Upper lobe of left lung (tissue), 6 donors: ENCODE measurements at regions not wholly inside any gene's neighbourhood (a gene's known extent, or its start where the extent isn't known, plus 50 kb on each side); places are given as distances from the start of the nearest gene placed in this dataset.

Source experiments
- ATAC-seq, 2 donors: fragments of 200-7000 bp; cut with Tn5 transposase; one replicate each; pipeline ENCODE4 v1.9.1; 2022; ENCODE audit warnings: mild to moderate bottlenecking in 2 of 2, moderate library complexity in 2 of 2; ENCODE audit not compliant: low FRiP score in 2 of 2
- DNase-seq, 2 donors: peaks; one replicate each; pipeline ENCODE4 v3.0.0-alpha.2; 2019 to 2020
- H3K27ac ChIP-seq, 4 donors: fragments of 200-600 bp; sonication (generic); one replicate each; pipeline ENCODE4 v1.5.1; 2016 to 2019
- H3K27me3 ChIP-seq, 4 donors: fragments of 200-600 bp; sonication (generic); one replicate each; pipeline ENCODE4 v1.5.1; 2017 to 2019
- H3K36me3 ChIP-seq, 4 donors: fragments of 200-600 bp; sonication (generic); one replicate each; pipeline ENCODE4 v1.5.1; 2016 to 2019
- H3K4me1 ChIP-seq, 4 donors: fragments of 200-600 bp; sonication (generic); one replicate each; pipeline ENCODE4 v1.5.1; 2018 to 2019
- H3K4me3 ChIP-seq, 4 donors: fragments of 200-600 bp; sonication (generic); one replicate each; pipeline ENCODE4 v1.5.1; 2017 to 2019; ENCODE audit warnings: mild to moderate bottlenecking in 2 of 4, moderate library complexity in 1 of 4
- H3K9me3 ChIP-seq, 4 donors: fragments of 200-600 bp; sonication (generic); one replicate each; pipeline ENCODE4 v1.5.1; 2018 to 2019
- CTCF ChIP-seq, 6 experiments: fragments of 450-650 bp in 4 of 6; fragments of 200-600 bp in 2 of 6; sonication (generic) in 2 of 6; IDR thresholded peaks; one replicate each; pipeline ENCODE4 v1.5.1; 2016 to 2019; ENCODE audit warnings: antibody characterized with exemption in 6 of 6
- EP300 ChIP-seq, 4 donors: sonication (generic); formaldehyde crosslinking; IDR thresholded peaks; one replicate each; pipeline ENCODE4 v1.5.1; 2017; ENCODE audit warnings: antibody characterized with exemption in 4 of 4, control low read depth in 2 of 4
- POLR2A ChIP-seq, 4 donors: fragments of 450-650 bp; IDR thresholded peaks; one replicate each; pipeline ENCODE4 v1.5.1; 2016 to 2017; ENCODE audit warnings: antibody characterized with exemption in 4 of 4, mild to moderate bottlenecking in 2 of 4
- POLR2AphosphoS5 ChIP-seq, 2 donors: sonication (generic); formaldehyde crosslinking; IDR thresholded peaks; one replicate each; pipeline ENCODE4 v1.5.1; 2017; ENCODE audit warnings: antibody characterized with exemption in 2 of 2
- WGBS, 2 donors: methylation state at CpG; one replicate each; pipeline ENCODE4 v1.1.5; 2017 to 2018; 5-methylcytosine and 5-hydroxymethylcytosine counted together
- donor health status: DM: no; HTN: no; CAD: no; lungs with moderate emphysema.
- donor health status: DM: no; HTN: yes; CAD: no; lungs with severe emphysema.

GRCh38 chr1:232110281-232111090 is 483.9 kb downstream of the DISC1 start:
- DNase-seq (no peak), ATAC-seq (peak in 1 of 2 donors; percentile 46)
- no peaks in the 10 kb centered on the region for H3K4me1 ChIP-seq
- no peak overlapping the region for H3K4me3 ChIP-seq
- no peaks in the 10 kb centered on the region for H3K27me3 ChIP-seq
- no peaks in the 10 kb centered on the region for H3K9me3 ChIP-seq
- H3K36me3 ChIP-seq, result no peaks in the 10 kb centered on the region
- H3K27ac ChIP-seq, result no peak overlapping the region
- TF ChIP-seq CTCF (IDR thresholded peaks at IDR 0.05), result no peak
- TF ChIP-seq POLR2AphosphoS5 (IDR thresholded peaks at IDR 0.05), result no peak
- TF ChIP-seq EP300 (IDR thresholded peaks at IDR 0.05), result no peak
- TF ChIP-seq POLR2A (IDR thresholded peaks at IDR 0.05), result no peak
- WGBS, 2 donors, result 47 to 51% methylated on average over 6 to 14 of the region's 14 CpGs

- Histone ChIP-seq H3K9me3 (no peaks in the 10 kb centered on the region), H3K27me3 (no peaks in the 10 kb centered on the region), H3K36me3 (no peaks in the 10 kb centered on the region), H3K27ac (no peak overlapping the region), H3K4me1 (no peaks in the 10 kb centered on the region), H3K4me3 (no peak overlapping the region)
- no peak for TF ChIP-seq EP300 (IDR thresholded peaks at IDR 0.05)
- TF ChIP-seq CTCF (IDR thresholded peaks at IDR 0.05), result no peak
- no peak for TF ChIP-seq POLR2A (IDR thresholded peaks at IDR 0.05)
- no peak for TF ChIP-seq POLR2AphosphoS5 (IDR thresholded peaks at IDR 0.05)
- ATAC-seq (no peak), DNase-seq (no peak)
- 75 to 96% methylated on average over 1 of the region's 1 CpG for WGBS, 2 donors
These were observed 482.8 kb downstream of the DISC1 start for GRCh38 chr1:232109391-232109790.

- TF ChIP-seq CTCF (IDR thresholded peaks at IDR 0.05) (no peak), EP300 (IDR thresholded peaks at IDR 0.05) (no peak), POLR2AphosphoS5 (IDR thresholded peaks at IDR 0.05) (no peak), POLR2A (IDR thresholded peaks at IDR 0.05) (no peak)
These were observed 482.0 kb downstream of the DISC1 start for GRCh38 chr1:232108598-232108997.

GRCh38 chr1:232106415-232106814 is 479.8 kb downstream of the DISC1 start:
- WGBS, 2 donors, result 66 to 70% methylated on average over 4 of the region's 4 CpGs
- DNase-seq, result no peak
- H3K4me1 ChIP-seq, result no peaks in the 10 kb centered on the region
- H3K4me3 ChIP-seq, result no peak overlapping the region
- no peak overlapping the region for H3K27ac ChIP-seq
- ATAC-seq, result no peak
- no peaks in the 10 kb centered on the region for H3K36me3 ChIP-seq
- no peaks in the 10 kb centered on the region for H3K27me3 ChIP-seq
- TF ChIP-seq POLR2AphosphoS5 (IDR thresholded peaks at IDR 0.05) (no peak), CTCF (IDR thresholded peaks at IDR 0.05) (no peak), POLR2A (IDR thresholded peaks at IDR 0.05) (no peak), EP300 (IDR thresholded peaks at IDR 0.05) (no peak)
- no peaks in the 10 kb centered on the region for H3K9me3 ChIP-seq

More at GRCh38 chr1:232108598-232108997, 482.0 kb downstream of the DISC1 start:
- Histone ChIP-seq H3K4me3 (no peak overlapping the region), H3K4me1 (no peaks in the 10 kb centered on the region), H3K27me3 (no peaks in the 10 kb centered on the region), H3K36me3 (no peaks in the 10 kb centered on the region), H3K9me3 (no peaks in the 10 kb centered on the region), H3K27ac (no peak overlapping the region)
- DNase-seq (no peak), ATAC-seq (peak in 1 of 2 donors; percentile 67)
- 84 to 89% methylated on average over 3 of the region's 3 CpGs for WGBS, 2 donors

GRCh38 chr1:232105561-232105960 is 479.0 kb downstream of the DISC1 start:
- Histone ChIP-seq H3K4me1 (no peaks in the 10 kb centered on the region), H3K27ac (no peak overlapping the region), H3K9me3 (no peaks in the 10 kb centered on the region), H3K27me3 (no peaks in the 10 kb centered on the region), H3K4me3 (no peak overlapping the region), H3K36me3 (no peaks in the 10 kb centered on the region)
- TF ChIP-seq EP300 (IDR thresholded peaks at IDR 0.05) (no peak), CTCF (IDR thresholded peaks at IDR 0.05) (no peak), POLR2AphosphoS5 (IDR thresholded peaks at IDR 0.05) (no peak), POLR2A (IDR thresholded peaks at IDR 0.05) (no peak)
- ATAC-seq (no peak), DNase-seq (no peak)
- WGBS, 2 donors, result 73 to 81% methylated on average over 7 of the region's 7 CpGs
